IPS-15b (cell line): ENCODE measurements at regions not wholly inside any gene's neighbourhood (a gene's known extent, or its start where the extent isn't known, plus 50 kb on each side); places are given as distances from the start of the nearest gene placed in this dataset.
"Not testable (repeated sequence)": the region's sequence is repeated elsewhere in the genome, so short reads cannot be mapped to it uniquely, and the experiment has no call there.

ENCODE experiments used
- H3K27me3 ChIP-seq: one replicate; pipeline ENCODE4 v1.6.1; 2013; ENCODE audit warnings: low read length; ENCODE audit not compliant: control insufficient read depth, insufficient read depth
- H3K36me3 ChIP-seq: one replicate; pipeline ENCODE4 v1.6.1; 2013; ENCODE audit warnings: low read length; ENCODE audit not compliant: control insufficient read depth, insufficient read depth
- H3K4me1 ChIP-seq: one replicate; pipeline ENCODE4 v1.6.1; 2013; ENCODE audit warnings: mild to moderate bottlenecking, low read length; ENCODE audit not compliant: control insufficient read depth, insufficient read depth
- H3K4me3 ChIP-seq: one replicate; pipeline ENCODE4 v1.5.1; 2013; ENCODE audit warnings: low read depth, low read length
- H3K9ac ChIP-seq: one replicate; pipeline ENCODE4 v1.6.1; 2013; ENCODE audit warnings: low read depth, mild to moderate bottlenecking, low read length
- H3K9me3 ChIP-seq: one replicate; pipeline ENCODE4 v1.6.1; 2013; ENCODE audit warnings: mild to moderate bottlenecking, low read length; ENCODE audit not compliant: control insufficient read depth, insufficient read depth

DNA sequence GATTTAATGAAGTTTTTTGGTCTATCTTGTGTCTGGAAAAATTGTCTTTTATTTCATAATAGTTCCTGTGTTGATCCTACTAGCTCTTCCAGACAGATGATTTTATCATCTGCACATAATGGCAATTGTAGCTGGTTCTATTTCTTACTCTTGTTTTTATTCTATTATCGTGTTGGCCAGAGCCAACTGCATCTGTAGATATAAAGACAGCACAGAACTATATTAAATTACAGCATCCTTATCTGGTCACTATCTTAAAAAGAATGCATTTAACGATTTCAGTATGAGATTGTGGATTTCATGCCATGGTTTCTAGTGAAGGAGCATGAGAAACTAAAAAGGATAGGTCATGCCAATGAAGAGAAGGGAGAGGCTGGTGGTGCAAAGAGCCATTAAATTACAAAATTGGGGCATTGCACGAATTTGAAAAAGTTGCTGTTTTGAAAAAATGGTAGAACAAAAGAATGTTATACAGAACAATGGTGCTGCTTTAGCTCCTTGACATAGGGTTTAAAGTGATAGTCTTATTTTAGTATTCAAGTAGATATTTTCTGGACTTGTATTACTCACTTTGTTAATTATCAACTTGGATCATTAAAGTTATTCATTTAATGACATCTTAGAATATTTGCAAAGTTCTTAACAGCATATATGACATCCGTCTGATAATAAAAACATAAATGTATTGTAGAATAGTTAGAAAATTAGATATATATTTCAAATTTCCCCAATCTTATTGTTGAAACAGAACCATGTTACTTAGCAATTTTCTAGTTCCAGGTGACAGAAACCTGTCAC lies 1250.3 kb downstream of the REEP3 start:
- Histone ChIP-seq H3K4me3 (no peak overlapping the region), H3K9me3 (no peaks in the 10 kb centered on the region), H3K4me1 (no peaks in the 10 kb centered on the region), H3K36me3 (no peaks in the 10 kb centered on the region), H3K9ac (no peak overlapping the region), H3K27me3 (no peaks in the 10 kb centered on the region)

DNA sequence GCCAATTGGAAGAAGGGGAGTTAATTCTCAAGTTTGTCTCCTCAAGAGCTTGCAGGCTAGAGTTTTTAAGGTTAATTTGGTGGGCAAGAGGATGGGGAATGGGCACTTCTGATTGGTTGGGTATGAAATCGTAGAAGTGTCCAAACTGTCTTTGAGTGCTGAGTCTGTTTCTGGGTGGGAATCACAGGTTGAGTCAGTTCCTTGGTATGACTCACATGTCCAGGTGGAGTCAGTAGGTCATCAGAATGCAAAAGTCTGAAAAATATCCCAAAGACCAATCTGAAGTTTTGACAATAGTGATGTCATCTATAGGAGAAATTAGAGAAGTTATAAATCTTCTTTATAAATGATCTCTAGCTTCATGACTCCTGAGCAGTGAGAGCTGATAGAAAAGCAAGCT lies 1252.2 kb downstream of the REEP3 start:
- Histone ChIP-seq H3K4me1 (no peaks in the 10 kb centered on the region), H3K27me3 (no peaks in the 10 kb centered on the region), H3K4me3 (no peak overlapping the region), H3K9me3 (no peaks in the 10 kb centered on the region), H3K9ac (no peak overlapping the region), H3K36me3 (no peaks in the 10 kb centered on the region)

DNA sequence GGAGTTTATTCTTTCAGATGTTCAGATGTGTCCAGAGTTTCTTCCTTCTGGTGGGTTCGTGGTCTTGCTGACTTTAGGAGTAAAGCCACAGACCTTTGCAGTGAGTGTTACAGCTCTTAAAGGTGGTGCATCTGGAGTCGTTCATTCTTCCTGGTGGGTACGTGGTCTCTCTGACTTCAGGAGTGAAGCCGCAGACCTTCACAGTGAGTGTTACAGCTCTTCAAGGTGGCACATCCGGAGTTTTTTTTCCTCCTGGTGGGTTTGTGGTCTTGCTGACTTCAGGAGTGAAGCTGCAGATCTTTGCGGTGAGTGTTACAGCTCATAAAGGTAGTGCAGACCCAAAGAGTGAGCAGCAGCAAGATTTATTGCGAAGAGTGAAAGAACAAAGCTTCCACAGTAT lies 1263.2 kb downstream of the REEP3 start:
- H3K36me3 ChIP-seq, H3K4me3 ChIP-seq, H3K9ac ChIP-seq, H3K9me3 ChIP-seq, H3K4me1 ChIP-seq, H3K27me3 ChIP-seq: not testable (repeated sequence)

DNA sequence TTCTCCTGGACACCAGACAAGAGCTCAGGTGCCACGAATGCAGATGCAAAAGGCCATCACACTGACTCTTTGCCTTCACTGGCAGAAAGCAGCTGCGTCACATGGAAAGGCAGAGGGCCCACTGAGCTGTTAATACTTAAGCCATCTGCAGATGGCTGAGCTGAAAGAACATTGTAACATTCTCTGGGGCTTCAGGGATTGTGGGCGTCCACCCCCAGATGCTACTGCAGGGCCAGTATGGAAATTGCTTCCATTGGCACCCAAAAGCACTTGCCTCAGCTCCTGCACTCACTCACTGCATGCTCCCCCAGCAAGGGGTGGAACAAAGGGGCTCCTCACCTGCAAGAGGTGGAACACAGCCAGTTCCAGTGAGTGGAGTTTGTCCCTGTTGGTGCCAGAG lies 1264.6 kb downstream of the REEP3 start:
- no peak overlapping the region for H3K9ac ChIP-seq
- H3K9me3 ChIP-seq = no peaks in the 10 kb centered on the region
- no peak overlapping the region for H3K4me3 ChIP-seq
- no peaks in the 10 kb centered on the region for H3K36me3 ChIP-seq
- no peaks in the 10 kb centered on the region for H3K27me3 ChIP-seq
- H3K4me1 ChIP-seq = no peaks in the 10 kb centered on the region

DNA sequence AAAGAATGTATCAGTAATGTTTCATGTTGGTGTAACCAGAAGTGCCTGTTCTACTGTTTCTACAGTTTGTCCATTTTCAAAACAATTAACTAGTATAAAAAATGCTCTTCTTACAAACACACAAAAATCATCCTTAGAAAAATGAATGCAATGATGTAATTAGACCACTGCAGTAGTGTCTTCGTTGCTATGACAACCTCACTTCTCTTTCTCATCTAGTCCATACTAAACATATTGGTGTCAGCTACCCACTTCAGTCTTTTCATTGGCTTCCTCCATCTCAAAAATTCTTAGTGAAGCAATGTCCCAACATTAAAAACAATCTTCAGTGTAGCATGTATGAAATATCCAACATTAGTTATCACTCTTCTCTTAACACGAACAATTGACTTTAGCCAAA lies 1265.8 kb downstream of the REEP3 start:
- Histone ChIP-seq H3K4me3 (no peak overlapping the region), H3K27me3 (no peaks in the 10 kb centered on the region), H3K36me3 (no peaks in the 10 kb centered on the region), H3K9me3 (no peaks in the 10 kb centered on the region), H3K9ac (no peak overlapping the region), H3K4me1 (no peaks in the 10 kb centered on the region)

DNA sequence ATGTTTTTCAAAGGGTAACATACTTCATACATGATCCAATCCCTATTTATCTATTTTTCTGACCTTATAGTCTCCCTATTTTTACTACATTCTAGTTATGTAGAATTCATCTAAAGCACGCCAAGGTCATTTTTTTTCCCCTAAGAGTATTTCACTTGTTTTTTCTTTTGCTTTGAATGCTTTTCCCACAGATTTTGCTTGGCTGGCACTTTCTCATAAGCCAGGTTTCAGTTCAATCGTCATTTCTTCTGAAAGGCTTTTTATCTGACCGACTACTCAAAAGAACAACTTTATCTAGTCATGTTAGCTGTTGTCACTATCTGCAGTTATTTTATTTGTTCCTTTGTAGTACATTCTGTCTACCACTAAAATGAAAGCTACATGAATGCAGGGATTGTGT lies 1274.6 kb downstream of the REEP3 start:
- Histone ChIP-seq H3K4me1 (no peaks in the 10 kb centered on the region), H3K9ac (no peak overlapping the region), H3K9me3 (no peaks in the 10 kb centered on the region), H3K27me3 (no peaks in the 10 kb centered on the region), H3K36me3 (no peaks in the 10 kb centered on the region), H3K4me3 (no peak overlapping the region)

DNA sequence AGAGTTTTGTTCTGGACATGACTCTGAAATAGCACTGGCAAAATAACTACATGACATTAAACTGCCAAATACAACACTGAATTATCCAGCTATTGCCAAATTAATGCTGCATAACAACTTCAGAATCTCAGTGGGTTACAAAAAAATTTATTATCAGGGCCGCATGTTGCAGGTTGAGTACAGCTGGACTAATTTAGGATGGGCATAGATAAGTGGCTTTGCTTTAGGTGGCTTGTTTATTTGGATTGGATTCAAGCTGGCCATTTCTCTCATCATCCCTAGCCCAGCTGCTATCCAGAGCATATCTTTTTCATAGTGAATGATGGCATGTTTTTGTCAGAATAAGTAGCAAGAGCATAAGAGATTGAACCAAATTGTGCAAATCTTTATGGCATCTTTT lies 1277.1 kb downstream of the REEP3 start:
- no peaks in the 10 kb centered on the region for H3K36me3 ChIP-seq
- no peak overlapping the region for H3K4me3 ChIP-seq
- H3K9me3 ChIP-seq = no peaks in the 10 kb centered on the region
- no peaks in the 10 kb centered on the region for H3K27me3 ChIP-seq
- no peaks in the 10 kb centered on the region for H3K4me1 ChIP-seq
- H3K9ac ChIP-seq = no peak overlapping the region

DNA sequence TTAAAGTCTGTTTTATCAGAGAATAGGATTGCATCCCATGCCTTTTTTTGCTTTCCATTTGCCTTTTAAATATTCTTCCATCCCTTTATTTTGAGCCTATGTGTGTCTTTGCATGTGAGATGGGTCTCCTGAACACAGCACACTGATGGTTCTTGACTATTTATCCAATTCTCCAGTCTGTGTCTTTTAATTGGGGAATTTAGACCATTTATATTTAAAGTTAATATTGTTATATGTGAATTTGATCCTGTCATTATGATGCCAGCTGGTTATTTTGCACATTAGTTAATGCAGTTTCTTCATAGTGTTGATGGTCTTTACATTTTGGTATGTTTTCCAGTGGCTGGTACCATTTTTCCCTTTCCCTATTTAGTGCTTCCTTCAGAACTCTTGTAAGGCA lies 1287.0 kb downstream of the REEP3 start:
- not testable (repeated sequence) for H3K4me3 ChIP-seq, H3K4me1 ChIP-seq, H3K9me3 ChIP-seq, H3K27me3 ChIP-seq, H3K36me3 ChIP-seq, H3K9ac ChIP-seq

DNA sequence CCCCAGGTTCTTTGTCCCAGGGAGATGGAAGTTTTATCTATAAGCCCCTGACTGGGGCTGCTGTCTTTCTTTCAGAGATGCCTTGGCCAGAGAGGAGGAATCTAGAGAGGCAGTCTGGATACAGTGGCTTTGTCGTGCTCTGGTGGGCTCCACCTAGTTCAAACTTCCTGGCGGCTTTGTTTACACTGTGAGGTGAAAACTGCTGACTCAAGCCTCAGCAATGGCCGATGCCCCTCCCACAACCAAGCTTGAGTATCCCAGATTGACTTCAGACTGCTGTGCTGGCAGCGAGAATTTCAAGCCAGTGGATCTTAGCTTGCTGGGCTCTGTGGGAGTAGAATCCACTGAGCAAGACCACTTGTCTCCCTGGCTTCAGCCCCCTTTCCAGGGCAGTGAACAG lies 1288.8 kb downstream of the REEP3 start:
- H3K9me3 ChIP-seq, H3K4me3 ChIP-seq, H3K27me3 ChIP-seq, H3K9ac ChIP-seq, H3K4me1 ChIP-seq, H3K36me3 ChIP-seq: not testable (repeated sequence)

DNA sequence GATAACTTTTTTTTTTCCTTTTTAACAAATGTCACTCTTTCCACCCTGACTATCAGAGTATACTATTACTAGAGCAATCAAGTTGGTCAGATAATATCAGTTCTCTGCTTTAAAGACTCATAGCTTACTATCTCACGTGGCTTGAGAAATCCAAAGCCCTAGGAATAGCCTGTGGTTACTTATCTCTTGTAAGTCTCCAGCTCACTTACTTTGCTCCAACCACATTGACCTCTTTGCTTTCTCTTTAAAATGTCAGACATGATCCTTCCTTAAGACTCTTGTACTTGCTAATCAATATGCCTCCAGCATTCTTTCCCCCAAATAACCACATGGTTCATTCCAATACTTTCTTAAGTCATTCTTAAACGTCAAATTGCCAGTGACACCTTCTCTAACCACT lies 1292.2 kb downstream of the REEP3 start:
- Histone ChIP-seq H3K4me1 (no peaks in the 10 kb centered on the region), H3K27me3 (no peaks in the 10 kb centered on the region), H3K4me3 (no peak overlapping the region)

DNA sequence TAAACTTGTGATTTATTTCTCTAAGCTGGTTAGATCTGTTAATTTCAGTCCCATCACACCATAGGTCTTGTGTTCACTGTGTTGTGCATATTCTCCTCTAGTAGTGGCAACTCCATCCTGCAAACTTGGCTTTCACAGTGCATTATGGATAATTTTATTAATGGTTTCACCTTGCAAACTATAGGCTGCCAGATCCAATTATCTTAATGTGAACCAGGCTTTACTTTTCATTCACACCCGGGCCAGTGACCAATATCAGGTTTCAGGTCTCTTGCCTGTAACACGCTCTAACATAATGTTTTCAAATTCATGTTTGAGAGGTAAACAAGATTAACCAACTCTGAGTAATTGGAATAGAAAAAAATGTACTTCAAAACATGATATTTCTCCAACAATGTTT lies 1293.0 kb downstream of the REEP3 start:
- Histone ChIP-seq H3K4me3 (no peak overlapping the region), H3K4me1 (no peaks in the 10 kb centered on the region), H3K9ac (no peak overlapping the region)

More for the DNA sequence above, 1292.2 kb downstream of the REEP3 start:
- Histone ChIP-seq H3K9me3 (no peaks in the 10 kb centered on the region), H3K36me3 (no peaks in the 10 kb centered on the region), H3K9ac (no peak overlapping the region)

DNA sequence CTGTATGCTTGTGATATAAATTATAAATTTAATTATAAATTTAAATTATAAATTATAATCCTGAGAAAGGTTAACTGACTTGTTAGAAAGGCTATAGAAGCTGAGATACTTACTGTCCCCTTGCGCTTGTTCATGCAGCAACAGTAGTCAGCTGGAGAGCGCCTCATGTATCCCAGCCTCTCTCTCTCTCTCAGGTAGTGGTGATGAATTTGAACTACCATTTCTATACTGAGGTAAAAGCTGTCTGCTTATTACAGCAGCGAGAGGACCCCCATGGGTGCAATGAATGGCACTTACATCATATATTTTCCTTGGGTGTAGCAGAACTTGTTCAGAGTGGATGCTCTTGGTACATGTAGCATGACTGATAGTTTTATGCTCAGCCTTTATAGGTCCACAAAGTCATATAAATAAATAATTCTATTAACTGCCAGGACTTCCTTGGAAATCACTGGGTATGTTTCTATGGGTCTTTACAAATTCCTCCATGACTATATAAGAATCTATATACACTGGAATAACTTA lies 1308.7 kb downstream of the REEP3 start:
- no peaks in the 10 kb centered on the region for H3K27me3 ChIP-seq
- no peaks in the 10 kb centered on the region for H3K4me1 ChIP-seq
- no peaks in the 10 kb centered on the region for H3K9me3 ChIP-seq
- H3K4me3 ChIP-seq = no peak overlapping the region
- no peak overlapping the region for H3K9ac ChIP-seq
- no peaks in the 10 kb centered on the region for H3K36me3 ChIP-seq

More for the DNA sequence above, 1293.0 kb downstream of the REEP3 start:
- Histone ChIP-seq H3K27me3 (no peaks in the 10 kb centered on the region), H3K9me3 (no peaks in the 10 kb centered on the region), H3K36me3 (no peaks in the 10 kb centered on the region)
